Neural progenitor cell (in vitro differentiated cells): ENCODE measurements at regions not wholly inside any gene's neighbourhood (a gene's known extent, or its start where the extent isn't known, plus 50 kb on each side); places are given as distances from the start of the nearest gene placed in this dataset.

Source experiments
- EZH2 ChIP-seq: fragments of 200-600 bp; sonication (generic); IDR thresholded peaks from 2 replicates; pipeline ENCODE4 v1.6.1; 2017; ENCODE audit warnings: antibody characterized with exemption, mild to moderate bottlenecking, moderate library complexity
- EZH2phosphoT487 ChIP-seq: fragments of 200-600 bp; sonication (generic); IDR thresholded peaks from 2 replicates; pipeline ENCODE4 v1.6.1; 2017; ENCODE audit warnings: antibody characterized with exemption
- TF ChIP-seq, protein P1 (sequence below): fragments of 200-600 bp; sonication (generic); IDR thresholded peaks from 2 replicates; pipeline ENCODE4 v1.5.1; 2017; ENCODE audit warnings: antibody characterized with exemption, mild to moderate bottlenecking

DNA sequence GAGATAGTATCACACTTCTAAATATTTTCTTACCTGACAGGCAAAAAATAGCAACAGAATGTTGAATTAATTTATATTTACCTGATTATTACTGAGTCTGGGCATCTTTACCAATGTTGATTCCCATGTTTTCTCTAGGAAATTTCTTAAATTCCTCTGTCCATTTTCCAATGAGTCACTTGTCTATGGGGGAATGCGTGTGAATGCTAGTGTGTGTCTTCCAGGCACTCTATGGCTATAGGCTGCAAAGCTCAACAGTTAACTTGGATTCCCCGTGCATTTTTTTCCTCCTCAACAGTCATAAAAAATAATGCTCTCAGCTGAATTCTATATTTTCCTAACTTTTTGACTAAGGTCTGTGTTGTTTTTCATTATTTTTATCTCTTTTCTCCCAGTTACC is 1385.8 kb upstream of the FLRT2 start:
- TF ChIP-seq, protein P1, sequence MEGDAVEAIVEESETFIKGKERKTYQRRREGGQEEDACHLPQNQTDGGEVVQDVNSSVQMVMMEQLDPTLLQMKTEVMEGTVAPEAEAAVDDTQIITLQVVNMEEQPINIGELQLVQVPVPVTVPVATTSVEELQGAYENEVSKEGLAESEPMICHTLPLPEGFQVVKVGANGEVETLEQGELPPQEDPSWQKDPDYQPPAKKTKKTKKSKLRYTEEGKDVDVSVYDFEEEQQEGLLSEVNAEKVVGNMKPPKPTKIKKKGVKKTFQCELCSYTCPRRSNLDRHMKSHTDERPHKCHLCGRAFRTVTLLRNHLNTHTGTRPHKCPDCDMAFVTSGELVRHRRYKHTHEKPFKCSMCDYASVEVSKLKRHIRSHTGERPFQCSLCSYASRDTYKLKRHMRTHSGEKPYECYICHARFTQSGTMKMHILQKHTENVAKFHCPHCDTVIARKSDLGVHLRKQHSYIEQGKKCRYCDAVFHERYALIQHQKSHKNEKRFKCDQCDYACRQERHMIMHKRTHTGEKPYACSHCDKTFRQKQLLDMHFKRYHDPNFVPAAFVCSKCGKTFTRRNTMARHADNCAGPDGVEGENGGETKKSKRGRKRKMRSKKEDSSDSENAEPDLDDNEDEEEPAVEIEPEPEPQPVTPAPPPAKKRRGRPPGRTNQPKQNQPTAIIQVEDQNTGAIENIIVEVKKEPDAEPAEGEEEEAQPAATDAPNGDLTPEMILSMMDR = no peak
- TF ChIP-seq EZH2phosphoT487 = no peak
- TF ChIP-seq EZH2 = no peak
